Astrocyte (in vitro differentiated cells and primary cell): ENCODE measurements at regions not wholly inside any gene's neighbourhood (a gene's known extent, or its start where the extent isn't known, plus 50 kb on each side); places are given as distances from the start of the nearest gene placed in this dataset.

Experiments used
- EZH2 ChIP-seq: IDR thresholded peaks from 2 replicates; pipeline ENCODE4 v1.6.1; 2012; ENCODE audit warnings: mild to moderate bottlenecking, low read length, inconsistent platforms; ENCODE audit not compliant: insufficient read depth
- TF ChIP-seq, protein P1 (sequence below): IDR thresholded peaks from 2 replicates; pipeline ENCODE4 v1.5.1; 2011; ENCODE audit warnings: low read depth, mild to moderate bottlenecking, inconsistent platforms, low read length, moderate library complexity; ENCODE audit not compliant: insufficient read depth

DNA sequence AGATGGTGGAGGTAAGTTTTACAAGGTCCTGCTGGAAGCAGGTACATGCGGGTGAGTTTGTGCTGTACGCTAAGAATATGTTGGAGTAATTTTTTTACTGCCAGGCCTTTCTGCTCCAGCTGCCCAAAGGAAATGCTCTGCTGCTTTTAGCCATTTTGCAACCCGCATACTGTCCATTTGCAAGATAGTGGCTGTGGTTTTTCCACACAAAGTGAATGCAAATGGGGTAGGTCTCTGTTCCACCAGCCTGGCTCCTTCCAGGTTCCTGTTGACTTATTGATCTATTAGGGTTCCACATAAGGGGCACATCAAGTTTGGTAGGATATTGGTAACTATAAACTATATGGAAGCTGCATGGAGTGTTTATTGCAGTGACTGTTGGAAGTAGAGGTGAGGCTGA, 227.1 kb downstream of the SI start:
- TF ChIP-seq, protein P1, sequence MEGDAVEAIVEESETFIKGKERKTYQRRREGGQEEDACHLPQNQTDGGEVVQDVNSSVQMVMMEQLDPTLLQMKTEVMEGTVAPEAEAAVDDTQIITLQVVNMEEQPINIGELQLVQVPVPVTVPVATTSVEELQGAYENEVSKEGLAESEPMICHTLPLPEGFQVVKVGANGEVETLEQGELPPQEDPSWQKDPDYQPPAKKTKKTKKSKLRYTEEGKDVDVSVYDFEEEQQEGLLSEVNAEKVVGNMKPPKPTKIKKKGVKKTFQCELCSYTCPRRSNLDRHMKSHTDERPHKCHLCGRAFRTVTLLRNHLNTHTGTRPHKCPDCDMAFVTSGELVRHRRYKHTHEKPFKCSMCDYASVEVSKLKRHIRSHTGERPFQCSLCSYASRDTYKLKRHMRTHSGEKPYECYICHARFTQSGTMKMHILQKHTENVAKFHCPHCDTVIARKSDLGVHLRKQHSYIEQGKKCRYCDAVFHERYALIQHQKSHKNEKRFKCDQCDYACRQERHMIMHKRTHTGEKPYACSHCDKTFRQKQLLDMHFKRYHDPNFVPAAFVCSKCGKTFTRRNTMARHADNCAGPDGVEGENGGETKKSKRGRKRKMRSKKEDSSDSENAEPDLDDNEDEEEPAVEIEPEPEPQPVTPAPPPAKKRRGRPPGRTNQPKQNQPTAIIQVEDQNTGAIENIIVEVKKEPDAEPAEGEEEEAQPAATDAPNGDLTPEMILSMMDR, result no peak
- TF ChIP-seq EZH2, result no peak
